Muscle of arm (tissue), 1 donor: ENCODE measurements at regions not wholly inside any gene's neighbourhood (a gene's known extent, or its start where the extent isn't known, plus 50 kb on each side); places are given as distances from the start of the nearest gene placed in this dataset.

Experiments used
- DNase-seq: peaks from one replicate; pipeline ENCODE4 v3.0.0-alpha.2; 2013

DNA sequence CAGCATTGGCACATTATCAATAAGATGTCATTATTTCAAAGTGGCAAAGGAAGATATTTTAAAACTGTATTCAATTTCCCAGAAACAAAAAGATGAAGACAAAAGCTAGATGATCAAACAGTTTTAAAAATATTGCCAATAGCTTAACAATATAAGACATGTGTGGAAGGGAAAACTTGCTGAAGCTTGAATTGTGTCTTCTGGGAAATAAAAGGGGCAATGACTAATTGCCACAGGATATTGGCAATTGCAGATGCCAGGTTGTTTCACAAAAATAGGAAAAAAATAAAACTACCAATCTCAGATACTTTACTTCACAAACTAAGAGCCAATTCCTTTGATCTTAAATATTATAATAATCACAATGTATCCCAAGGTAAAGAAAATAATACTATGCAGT is 679.8 kb upstream of the ADAMTS5 start:
- no peak for DNase-seq

- no peak for DNase-seq
Observed at GRCh38 chr21:27646056-27646455, 679.2 kb upstream of the ADAMTS5 start.

DNA sequence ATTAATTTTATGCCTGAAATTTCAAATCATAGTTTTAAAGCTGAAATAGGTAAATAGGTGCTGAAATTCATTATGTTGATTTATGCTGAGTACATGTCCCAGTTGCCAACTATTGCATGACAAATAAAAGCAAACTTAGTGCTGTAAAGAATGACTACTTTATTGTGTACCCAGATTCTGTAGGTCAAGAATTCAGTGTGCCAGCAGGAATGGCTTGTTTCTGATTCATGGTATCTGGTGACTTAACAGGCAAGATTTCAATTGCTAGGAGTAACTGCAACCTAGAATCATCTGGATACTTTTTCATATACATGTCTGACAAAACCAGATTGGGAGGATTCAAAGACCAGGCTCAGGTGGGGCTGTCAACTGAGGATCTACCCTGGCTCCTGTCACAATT is 678.4 kb upstream of the ADAMTS5 start:
- DNase-seq, result no peak

- DNase-seq, result no peak
Observed at GRCh38 chr21:27643326-27643725, 676.4 kb upstream of the ADAMTS5 start.

- DNase-seq, result peak; percentile 38
Observed at GRCh38 chr21:27639286-27639685, 672.4 kb upstream of the ADAMTS5 start.

DNA sequence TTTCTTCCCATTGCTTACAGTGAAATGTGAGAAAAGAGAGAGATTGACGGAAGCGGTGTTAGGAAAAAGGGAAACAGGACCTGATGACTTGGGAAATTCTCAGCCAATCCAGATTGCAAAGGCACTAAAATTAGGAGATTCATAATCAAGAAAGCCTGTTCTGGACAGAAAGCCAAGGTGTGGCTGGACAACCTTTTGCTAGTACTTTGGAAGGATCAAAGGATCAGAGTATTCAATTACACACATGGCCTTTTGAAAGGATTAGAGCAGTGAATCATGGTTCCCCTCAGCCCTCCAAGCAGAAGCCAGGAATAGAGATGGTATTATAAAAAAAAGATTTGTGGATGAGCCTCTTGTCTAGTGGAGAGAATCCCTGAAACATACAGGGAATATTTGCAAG is 669.8 kb upstream of the ADAMTS5 start:
- DNase-seq, result no peak

GRCh38 chr21:27633631-27634030 is 666.7 kb upstream of the ADAMTS5 start:
- DNase-seq, result no peak

- DNase-seq, result no peak
Observed at GRCh38 chr21:27631471-27631870, 664.6 kb upstream of the ADAMTS5 start.

DNA sequence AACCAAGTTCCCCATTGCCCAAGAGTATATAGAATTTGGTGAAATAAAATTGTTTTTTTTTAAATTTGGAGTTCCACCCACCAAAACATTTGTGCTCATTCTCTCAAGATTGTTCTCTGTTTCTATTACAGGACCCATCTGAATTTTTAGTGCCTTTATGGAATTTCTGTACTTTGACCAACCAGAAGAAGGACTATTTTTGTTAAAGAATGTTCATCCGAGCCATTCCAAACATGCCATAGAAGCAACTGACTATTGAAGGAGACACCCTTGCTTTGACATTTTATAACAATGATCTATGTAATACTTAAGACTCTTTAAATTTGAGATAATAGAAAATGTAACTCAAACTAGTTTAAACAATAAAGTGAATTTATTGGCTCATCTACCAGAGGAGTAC is 655.7 kb upstream of the ADAMTS5 start:
- DNase-seq, result no peak

GRCh38 chr21:27614231-27614630 is 647.3 kb upstream of the ADAMTS5 start:
- DNase-seq, result no peak

GRCh38 chr21:27606422-27606821 is 639.5 kb upstream of the ADAMTS5 start:
- no peak for DNase-seq

- no peak for DNase-seq
Observed at GRCh38 chr21:27596196-27596595, 629.3 kb upstream of the ADAMTS5 start.

DNA sequence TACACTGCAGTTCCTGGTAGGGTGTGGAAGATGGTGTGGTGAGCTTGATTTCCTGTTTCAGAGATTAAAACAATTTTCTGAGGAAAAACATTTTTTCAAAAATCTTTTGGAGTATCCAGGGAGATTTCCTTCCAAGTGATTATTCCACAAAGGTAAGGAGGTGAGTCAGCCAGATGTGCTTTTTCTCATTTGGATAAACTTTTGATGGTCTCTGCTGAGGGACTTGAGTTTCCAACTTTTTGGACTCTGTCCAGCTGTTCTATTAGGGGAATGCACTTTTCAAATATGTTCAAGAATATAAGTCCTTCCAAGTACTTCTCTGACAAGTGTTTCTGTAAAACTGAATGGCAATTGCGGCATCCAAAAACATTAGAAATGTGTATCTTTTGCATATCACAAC is 628.8 kb upstream of the ADAMTS5 start:
- peak; percentile 77 for DNase-seq

GRCh38 chr21:27590271-27590670 is 623.4 kb upstream of the ADAMTS5 start:
- DNase-seq, result peak; percentile 78

DNA sequence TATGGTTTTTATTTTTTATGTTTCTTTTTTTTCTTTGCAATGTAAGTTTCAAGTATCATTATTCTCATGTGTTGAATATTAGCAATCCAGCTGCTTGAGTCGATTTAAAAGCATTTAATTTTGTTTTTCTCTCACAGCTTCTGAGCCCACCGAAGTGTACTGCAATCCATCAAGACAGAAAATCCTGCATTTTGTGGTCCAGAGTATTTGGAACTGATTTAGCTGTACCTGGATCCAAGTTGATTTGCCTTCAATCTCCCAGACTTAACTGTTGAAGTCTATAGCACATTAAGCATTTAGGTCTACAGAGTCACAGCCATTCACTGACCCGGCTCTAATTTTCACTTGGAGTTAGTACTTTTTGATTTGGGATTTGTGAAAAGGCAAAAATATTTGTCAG is 622.9 kb upstream of the ADAMTS5 start:
- DNase-seq, result peak; percentile 70

DNA sequence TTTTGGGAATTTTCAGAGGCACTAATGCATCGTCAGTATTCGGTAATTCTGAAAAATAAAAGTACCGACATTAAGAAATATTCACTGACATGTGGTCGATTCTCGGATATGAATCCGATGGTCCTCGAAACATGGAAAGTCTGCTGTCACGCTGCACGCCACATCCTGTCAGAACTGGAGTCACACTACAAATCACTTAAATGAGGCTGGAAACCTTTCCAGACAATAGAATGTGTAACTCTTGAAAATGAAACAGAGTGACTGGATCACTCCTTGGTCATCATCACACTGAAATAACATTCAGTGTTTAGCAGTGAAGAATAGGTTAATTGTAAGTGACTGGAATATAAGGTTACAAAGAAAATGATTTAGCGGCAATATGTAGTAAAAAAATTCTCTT is 620.1 kb upstream of the ADAMTS5 start:
- no peak for DNase-seq

GRCh38 chr21:27586326-27586725 is 619.4 kb upstream of the ADAMTS5 start:
- DNase-seq, result no peak

DNA sequence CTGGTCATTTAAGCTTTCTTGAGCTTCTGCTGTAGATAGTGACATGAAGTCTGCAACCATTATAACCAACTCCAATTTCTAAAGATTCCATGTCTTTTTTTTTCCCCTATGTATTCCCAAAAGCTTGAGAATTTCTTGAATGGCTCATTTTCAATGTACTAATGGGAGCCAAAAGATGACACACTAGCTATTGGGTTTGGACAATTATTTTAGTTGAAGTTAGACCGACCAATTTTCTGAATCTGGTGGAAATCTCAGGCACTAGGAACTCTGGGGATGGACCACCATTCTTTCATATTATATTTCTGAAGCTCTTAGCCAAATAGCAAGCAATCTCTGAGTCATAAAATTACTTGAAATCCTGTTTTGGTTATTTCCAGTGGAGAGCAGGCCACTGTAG is 617.4 kb upstream of the ADAMTS5 start:
- DNase-seq, result no peak

- no peak for DNase-seq
Observed at GRCh38 chr21:27582948-27583430, 616.1 kb upstream of the ADAMTS5 start.

GRCh38 chr21:27582246-27582947 is 615.5 kb upstream of the ADAMTS5 start:
- DNase-seq, result no peak

DNA sequence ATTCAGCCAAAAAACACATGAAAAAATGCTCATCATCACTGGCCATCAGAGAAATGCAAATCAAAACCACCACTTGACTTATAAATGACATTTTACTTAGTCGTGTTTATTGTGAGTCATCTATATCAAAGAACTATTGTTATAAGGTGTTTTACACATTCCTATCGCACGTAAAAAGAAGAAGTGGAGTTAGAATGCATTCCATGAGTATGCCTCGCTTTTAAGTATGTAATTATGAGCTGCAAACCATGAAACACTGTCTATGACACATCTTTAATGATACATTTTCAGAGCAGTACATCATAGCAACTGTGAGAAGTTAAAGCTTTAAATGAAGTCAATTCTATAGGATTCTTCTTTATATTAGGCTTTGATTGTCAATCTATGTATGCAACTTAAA is 614.3 kb upstream of the ADAMTS5 start:
- DNase-seq, result no peak

- DNase-seq, result no peak
Observed at GRCh38 chr21:27580276-27580675, 613.4 kb upstream of the ADAMTS5 start.

DNA sequence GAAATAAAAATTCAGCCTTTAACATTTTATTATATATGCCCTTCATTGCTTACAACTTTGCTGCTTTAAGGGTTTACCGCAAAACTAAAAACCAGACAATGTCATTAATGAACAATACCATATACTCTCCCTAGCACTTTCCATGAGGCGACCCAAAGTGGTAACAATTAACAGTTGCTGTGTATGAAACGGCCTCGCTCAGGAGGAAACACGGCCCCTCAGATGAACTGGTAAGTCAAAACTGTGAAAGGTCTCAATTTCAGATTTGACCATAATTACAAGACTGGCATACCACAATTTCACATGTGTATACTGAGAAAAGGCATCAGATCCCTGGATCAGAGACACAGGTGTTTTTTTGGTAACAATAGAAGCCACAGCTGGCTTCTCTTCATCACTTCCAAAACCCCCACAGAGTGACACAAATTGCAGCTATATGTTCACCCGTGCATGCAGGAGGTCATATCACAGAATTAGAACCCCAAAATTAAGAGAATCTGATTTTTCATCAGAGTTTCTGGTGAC is 611.9 kb upstream of the ADAMTS5 start:
- DNase-seq, result no peak

- DNase-seq, result no peak
Observed at GRCh38 chr21:27572696-27573095, 605.8 kb upstream of the ADAMTS5 start.
